ENCODE measurements at regions not wholly inside any gene's neighbourhood (a gene's known extent, or its start where the extent isn't known, plus 50 kb on each side); places are given as distances from the start of the nearest gene placed in this dataset.
A peak's percentile ranks its signal among the peaks of the same experiment; 100 is the strongest.
"Not testable (repeated sequence)": the region's sequence is repeated elsewhere in the genome, so short reads cannot be mapped to it uniquely, and the experiment has no call there.

- no peak for DNase-seq
Measured at GRCh38 chr13:61214551-61214950, 201.1 kb downstream of the PCDH20 start.

- not testable (repeated sequence) for DNase-seq
Measured at GRCh38 chr13:61205898-61206297, 209.8 kb downstream of the PCDH20 start.

- no peak for DNase-seq
Measured at GRCh38 chr13:61204025-61204424, 211.6 kb downstream of the PCDH20 start.

- DNase-seq = no peak
Measured at GRCh38 chr13:61202042-61202441, 213.6 kb downstream of the PCDH20 start.

- DNase-seq = no peak
Measured at GRCh38 chr13:61192826-61193225, 222.8 kb downstream of the PCDH20 start.

- no peak for DNase-seq
Measured at GRCh38 chr13:61188057-61188456, 227.6 kb downstream of the PCDH20 start.

- DNase-seq = no peak
Measured at GRCh38 chr13:61187471-61187870, 228.2 kb downstream of the PCDH20 start.

DNA sequence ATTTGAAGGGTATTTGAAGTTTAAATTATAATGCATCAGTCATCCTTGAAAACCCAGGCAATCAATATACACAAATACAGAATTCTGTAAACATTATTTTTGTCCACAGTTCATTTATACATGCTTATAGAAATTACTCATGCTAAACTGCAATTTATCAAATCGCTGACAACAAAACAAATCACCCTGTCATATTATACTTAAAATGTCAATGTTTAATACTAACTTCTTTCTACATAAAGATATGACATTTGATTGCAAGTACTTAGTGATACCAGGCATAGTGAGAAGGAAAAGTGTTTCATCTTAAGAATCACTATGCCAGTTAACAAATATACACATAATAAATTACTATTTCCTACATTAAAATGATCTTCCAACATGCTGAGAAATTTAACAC, 232.0 kb downstream of the PCDH20 start:
- DNase-seq = no peak

DNA sequence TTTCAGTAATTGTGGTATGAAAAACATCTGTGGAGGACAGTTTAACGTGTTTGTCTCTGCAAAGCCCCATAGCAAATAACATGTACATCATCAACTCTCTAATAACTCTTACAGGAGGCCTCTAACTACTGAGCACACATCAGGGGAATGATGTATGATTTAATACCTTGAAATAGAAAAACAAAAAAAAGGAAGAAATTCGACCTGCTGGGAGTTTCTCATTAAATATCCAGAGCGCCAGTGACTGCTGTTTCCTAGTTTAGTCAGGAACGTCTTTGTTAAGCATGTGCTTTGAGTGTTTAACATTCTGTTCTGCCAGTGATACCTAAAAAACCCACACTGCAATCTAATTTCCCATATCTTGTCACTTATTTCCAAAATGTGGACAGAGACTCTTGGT, 235.4 kb downstream of the PCDH20 start:
- DNase-seq = no peak

- no peak for DNase-seq
Measured at GRCh38 chr13:61179741-61180140, 235.9 kb downstream of the PCDH20 start.

GRCh38 chr13:61170856-61171255, 244.8 kb downstream of the PCDH20 start:
- no peak for DNase-seq

- DNase-seq = no peak
Measured at GRCh38 chr13:61162636-61163035, 253.0 kb downstream of the PCDH20 start.

- no peak for DNase-seq
Measured at GRCh38 chr13:61162106-61162505, 253.5 kb downstream of the PCDH20 start.

DNA sequence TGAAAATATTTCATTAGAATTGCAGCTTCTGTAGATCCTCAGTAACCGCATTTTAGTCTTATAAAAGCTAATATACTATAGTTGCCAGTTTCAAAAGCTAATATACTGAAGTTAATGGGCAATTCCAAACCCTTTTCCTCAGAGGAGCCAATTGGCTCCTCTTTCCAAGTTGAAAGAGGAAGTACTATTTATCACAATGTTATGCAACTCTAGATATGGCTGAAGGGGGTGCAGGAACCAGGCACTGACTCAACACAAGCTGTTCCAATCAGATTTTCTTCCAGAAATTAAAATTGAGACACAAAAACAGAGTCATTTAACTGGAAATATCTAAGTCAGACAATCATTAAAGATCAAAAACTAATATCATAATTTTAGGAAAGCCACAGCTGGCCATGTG, 258.9 kb downstream of the PCDH20 start:
- peak in 1 of 2 experiments; percentile 2 for DNase-seq

DNA sequence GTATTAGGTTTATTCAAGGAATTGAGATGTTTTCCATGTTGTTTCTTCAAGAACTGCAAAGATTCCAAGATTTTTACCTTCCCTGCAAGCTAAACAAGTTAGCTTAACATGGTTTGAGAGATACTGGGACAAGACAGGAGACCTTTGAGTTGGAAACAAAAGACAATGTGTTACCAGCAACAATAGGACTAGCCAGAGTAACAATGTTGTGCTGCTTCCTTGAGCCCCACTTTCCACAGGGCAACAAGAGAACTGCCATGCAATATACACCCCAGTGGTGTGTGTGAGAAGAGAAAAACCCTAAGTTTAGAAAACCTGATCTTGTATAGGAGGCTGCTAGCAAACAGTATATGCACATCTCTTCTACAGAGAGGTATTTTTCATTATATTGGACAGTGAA, 264.6 kb downstream of the PCDH20 start:
- no peak for DNase-seq

DNA sequence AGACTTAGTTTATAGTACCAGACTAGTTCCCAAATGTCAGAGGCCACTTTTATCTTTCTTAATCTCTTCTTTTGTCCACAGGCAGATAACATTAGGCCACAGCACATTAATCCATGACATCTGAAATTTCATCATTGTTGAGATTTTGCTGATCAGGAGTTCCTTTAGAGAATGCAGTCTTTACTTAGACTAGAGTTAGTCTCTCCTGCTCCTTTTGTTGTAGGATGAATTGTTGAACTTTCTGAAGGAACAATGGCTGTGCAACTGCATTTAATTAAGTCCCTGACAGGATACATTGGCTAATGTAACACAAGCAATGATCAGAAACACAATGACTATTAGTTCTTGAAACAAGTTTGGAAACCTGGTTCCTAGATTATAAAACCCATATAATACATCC, 266.3 kb downstream of the PCDH20 start:
- DNase-seq = no peak

DNA sequence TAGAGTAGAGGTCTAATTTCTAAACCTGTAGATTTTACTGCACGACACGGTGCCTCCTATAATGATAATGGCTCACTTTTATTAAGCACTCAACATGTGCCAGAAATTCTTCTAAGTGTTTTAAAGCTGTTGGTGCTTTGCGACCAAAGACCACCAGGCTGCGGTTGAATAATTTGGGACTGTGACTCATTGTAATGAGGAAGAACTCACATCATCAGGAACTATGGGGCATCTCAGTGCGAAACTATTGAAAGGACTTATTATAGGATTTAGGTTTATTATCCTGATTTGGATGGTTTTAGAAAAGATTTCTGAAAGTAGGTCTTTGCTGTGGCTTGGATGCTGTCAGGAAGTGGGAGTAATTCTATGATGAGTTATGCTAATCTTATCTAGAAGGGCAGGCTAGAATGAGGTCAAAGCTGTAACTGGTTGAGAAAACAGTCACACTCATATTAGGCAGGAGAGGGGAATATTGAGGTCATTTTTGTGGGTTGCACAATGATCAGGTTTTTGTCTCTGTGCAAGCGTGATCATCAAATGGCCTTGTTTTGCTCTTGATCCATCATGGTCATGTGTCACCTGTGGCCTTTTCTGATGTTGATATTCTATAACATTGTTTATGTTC, 266.8 kb downstream of the PCDH20 start:
- no peak for DNase-seq

GRCh38 chr13:61148211-61148610, 267.4 kb downstream of the PCDH20 start:
- no peak for DNase-seq

DNA sequence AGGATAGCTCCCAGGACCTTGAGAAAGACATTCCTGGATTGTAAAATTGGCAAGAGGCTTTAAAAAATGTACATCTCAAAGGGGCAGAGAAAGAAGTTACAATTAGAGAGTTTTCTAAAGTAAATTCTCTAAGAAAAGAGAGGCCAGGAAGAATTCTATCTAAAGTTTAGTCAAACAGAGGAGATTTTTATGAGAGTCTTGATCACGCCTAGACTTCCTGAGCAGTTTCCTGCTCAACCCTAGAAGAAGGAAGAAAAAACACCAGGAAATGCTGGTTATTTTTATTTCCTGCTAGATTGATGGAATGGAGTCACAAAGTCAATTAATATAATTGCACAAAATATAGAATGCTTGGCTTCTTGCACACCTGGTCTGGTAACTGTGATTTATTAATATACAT, 269.1 kb downstream of the PCDH20 start:
- no peak for DNase-seq

GRCh38 chr13:61146158-61146557, 269.5 kb downstream of the PCDH20 start:
- DNase-seq = no peak

GRCh38 chr13:61144834-61145593, 270.6 kb downstream of the PCDH20 start:
- DNase-seq = no peak

DNA sequence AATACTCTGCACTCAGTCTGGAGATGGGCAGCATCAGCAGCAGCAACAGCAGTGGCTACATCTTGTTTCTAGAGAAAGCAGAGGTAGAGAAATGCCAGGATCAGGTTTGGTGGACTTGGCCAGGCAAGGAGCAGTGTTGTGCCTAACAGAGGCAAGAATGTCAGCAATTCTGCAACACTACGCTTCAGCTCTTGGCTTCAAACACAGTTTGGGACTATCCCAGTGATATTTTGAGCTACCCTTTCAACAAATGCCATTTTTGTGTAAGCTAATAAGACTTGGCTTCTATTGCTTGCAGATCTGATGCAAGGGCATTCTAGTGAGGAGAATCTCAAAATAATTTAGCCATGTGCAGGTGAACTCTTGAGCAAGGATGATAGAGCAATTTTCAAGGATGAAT, 271.3 kb downstream of the PCDH20 start:
- DNase-seq = no peak

DNA sequence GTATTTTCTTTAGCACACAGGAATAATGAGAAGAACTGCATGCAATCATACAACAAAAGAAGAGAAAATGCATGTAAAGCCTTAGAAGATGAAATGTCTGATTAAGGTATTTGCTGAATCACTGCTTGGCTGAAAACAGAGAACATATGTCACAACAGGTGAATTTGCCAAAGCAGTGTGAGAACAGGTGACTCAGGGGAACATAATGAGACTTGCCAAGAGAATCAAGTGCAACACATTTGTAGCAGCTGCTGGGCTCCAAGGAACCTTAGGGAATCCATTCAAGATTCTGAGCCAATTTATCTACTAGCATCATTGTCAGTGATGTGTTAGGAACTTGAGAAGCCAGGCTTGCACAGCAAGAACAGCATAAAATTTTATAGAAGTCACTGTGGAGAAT, 273.1 kb downstream of the PCDH20 start:
- DNase-seq = no peak

DNA sequence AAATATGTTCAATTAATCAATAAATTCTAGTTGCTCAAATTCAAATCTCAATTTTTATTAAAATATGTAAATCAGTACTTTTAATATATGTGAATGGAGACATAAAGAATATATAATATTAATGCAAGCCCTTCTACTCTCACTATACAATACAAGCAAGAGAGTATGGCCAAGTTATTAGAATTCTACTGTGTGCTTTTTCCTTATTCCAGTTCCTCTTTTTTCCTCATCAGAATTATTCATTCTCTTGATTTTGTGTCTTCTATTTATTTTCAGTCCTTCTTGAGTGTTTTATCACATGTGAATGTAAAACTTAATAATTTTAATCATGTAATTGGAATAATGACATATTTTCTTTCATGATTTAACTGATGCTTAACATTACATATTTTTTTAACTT, 276.8 kb downstream of the PCDH20 start:
- DNase-seq = peak in 1 of 2 experiments; percentile 33

GRCh38 chr13:61136515-61136914, 279.1 kb downstream of the PCDH20 start:
- no peak for DNase-seq

Data from AML-193 (cell line).